ENCODE measurements at regions not wholly inside any gene's neighbourhood (a gene's known extent, or its start where the extent isn't known, plus 50 kb on each side); places are given as distances from the start of the nearest gene placed in this dataset.
"Not testable (repeated sequence)": the region's sequence is repeated elsewhere in the genome, so short reads cannot be mapped to it uniquely, and the experiment has no call there.

DNA sequence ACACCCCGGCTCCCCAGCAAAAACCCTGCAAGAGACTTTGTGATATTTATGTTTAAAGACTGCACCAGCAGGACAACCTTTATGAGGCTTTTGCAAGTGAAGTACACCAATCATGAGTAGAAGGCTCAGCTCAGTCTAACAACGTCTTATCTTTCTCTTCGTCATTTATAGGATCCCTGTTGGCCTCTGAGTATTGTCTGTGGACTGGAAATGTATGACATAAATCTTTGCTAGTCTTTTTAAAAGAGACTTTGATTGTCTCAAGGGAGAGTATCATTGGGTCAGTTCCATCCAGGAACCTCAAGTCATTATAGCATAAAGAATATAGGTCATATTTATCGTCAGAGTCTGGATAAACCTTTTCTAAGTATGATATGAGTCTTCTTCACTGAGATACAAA is 505.0 kb upstream of the SOX9 start:
- no peaks in the 10 kb centered on the region for H3K36me3 ChIP-seq (ENCODE audit: control insufficient read depth in 2 of 2, extremely low read depth in 1 of 2, insufficient read depth in 2 of 2, low read length in 2 of 2)
- TF ChIP-seq, protein P1, sequence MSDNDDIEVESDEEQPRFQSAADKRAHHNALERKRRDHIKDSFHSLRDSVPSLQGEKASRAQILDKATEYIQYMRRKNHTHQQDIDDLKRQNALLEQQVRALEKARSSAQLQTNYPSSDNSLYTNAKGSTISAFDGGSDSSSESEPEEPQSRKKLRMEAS (IDR thresholded peaks at IDR 0.05; ENCODE audit: insufficient read depth, insufficient read length): no peak
- TF ChIP-seq JUN (IDR thresholded peaks at IDR 0.05; ENCODE audit: borderline replicate concordance, insufficient read depth, insufficient read length, low read depth) (no peak), POLR2AphosphoS5 (IDR thresholded peaks at IDR 0.05; ENCODE audit: insufficient read depth, low read depth, low read length) (no peak), EZH2 (IDR thresholded peaks at IDR 0.05; ENCODE audit: borderline replicate concordance, low read depth, low read length, severe bottlenecking) (no peak), MYC (IDR thresholded peaks at IDR 0.05; ENCODE audit: low read depth, low read length) (no peak), POLR2A (IDR thresholded peaks at IDR 0.05; ENCODE audit: low read depth, low read length) (no peak), GATA2 (IDR thresholded peaks at IDR 0.05; ENCODE audit: insufficient read depth, insufficient read length, low read depth, low read length) (no peak), FOS (IDR thresholded peaks at IDR 0.05; ENCODE audit: borderline replicate concordance, insufficient read depth, low read length) (no peak)
- TF ChIP-seq, protein P2, sequence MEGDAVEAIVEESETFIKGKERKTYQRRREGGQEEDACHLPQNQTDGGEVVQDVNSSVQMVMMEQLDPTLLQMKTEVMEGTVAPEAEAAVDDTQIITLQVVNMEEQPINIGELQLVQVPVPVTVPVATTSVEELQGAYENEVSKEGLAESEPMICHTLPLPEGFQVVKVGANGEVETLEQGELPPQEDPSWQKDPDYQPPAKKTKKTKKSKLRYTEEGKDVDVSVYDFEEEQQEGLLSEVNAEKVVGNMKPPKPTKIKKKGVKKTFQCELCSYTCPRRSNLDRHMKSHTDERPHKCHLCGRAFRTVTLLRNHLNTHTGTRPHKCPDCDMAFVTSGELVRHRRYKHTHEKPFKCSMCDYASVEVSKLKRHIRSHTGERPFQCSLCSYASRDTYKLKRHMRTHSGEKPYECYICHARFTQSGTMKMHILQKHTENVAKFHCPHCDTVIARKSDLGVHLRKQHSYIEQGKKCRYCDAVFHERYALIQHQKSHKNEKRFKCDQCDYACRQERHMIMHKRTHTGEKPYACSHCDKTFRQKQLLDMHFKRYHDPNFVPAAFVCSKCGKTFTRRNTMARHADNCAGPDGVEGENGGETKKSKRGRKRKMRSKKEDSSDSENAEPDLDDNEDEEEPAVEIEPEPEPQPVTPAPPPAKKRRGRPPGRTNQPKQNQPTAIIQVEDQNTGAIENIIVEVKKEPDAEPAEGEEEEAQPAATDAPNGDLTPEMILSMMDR (IDR thresholded peaks at IDR 0.05; ENCODE audit: extremely low read depth in 1 of 2, insufficient read depth in 1 of 2, low read depth in 1 of 2, low read length in 2 of 2): no peak
- no peaks in the 10 kb centered on the region for H4K20me1 ChIP-seq (replicated peaks; ENCODE audit: control insufficient read depth, extremely low read depth, insufficient read depth, low read length)
- H3K4me3 ChIP-seq (replicated peaks in 1 of 3; ENCODE audit: insufficient read depth in 1 of 3, low read depth in 1 of 3, low read length in 3 of 3): no peak overlapping the region
- no peaks in the 10 kb centered on the region for H3K79me2 ChIP-seq (ENCODE audit: control insufficient read depth, insufficient read depth, low read length)
- intact Hi-C loops (cut with micrococcal nuclease) (no loop called here), dilution Hi-C loops (cut with MboI; ENCODE audit: extremely low pct_ligation_motif_present, low sequenced_read_pairs) (no loop called here)
- H3K27me3 ChIP-seq (ENCODE audit: control insufficient read depth in 2 of 2, insufficient read depth in 2 of 2, low read length in 2 of 2): no peaks in the 10 kb centered on the region
- no peaks in the 10 kb centered on the region for H3K9me1 ChIP-seq (replicated peaks; ENCODE audit: control insufficient read depth, extremely low read depth, insufficient read depth, low read length)
- no peak overlapping the region for H3K9ac ChIP-seq (replicated peaks; ENCODE audit: extremely low read depth, insufficient read depth, low read length)
- no peaks in the 10 kb centered on the region for H3K4me1 ChIP-seq (ENCODE audit: control insufficient read depth, extremely low read depth, insufficient read depth, low read length)
- H3K27ac ChIP-seq (ENCODE audit: insufficient read depth, low read depth, low read length): no peak overlapping the region
- no TSS peak for BruUV-seq (replicated peaks)
- POLR2A ChIA-PET: no interaction called here
- H2AFZ ChIP-seq (ENCODE audit: low read depth, low read length): no peak overlapping the region
- CTCF ChIA-PET: no interaction called here
- DNase-seq (ENCODE audit: low read depth, low spot score): no peak
- H3K9me3 ChIP-seq (replicated peaks; ENCODE audit: control insufficient read depth, insufficient read depth, low read length): peaks cover 1% of the 10 kb centered on the region
- no peak overlapping the region for H3K4me2 ChIP-seq (ENCODE audit: insufficient read depth, low read length)
- no peak for FAIRE-seq

DNA sequence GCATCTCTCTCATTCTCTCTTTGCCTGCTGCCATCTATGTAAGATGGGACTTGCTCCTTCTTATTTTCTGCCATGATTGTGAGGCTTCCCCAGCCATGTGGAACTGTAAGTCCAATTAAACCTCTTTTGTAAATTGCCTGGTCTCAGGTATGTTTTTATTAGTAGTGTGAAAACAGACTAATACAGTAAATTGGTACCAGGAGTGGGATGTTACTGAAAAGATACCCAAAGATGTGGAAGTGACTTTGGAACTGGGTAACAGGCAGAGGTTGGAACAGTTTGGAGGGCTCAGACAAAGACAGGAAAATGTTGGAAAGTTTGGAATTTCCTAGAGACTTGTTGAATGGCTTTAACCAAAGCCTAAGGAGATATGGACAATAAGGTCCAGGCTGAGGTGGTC is 503.1 kb upstream of the SOX9 start:
- H3K9me3 ChIP-seq (replicated peaks; ENCODE audit: control insufficient read depth, insufficient read depth, low read length); POLR2A ChIA-PET; intact Hi-C loops (cut with micrococcal nuclease); DNase-seq (ENCODE audit: low read depth, low spot score); H3K9me1 ChIP-seq (replicated peaks; ENCODE audit: control insufficient read depth, extremely low read depth, insufficient read depth, low read length); BruUV-seq (replicated peaks); H3K4me1 ChIP-seq (ENCODE audit: control insufficient read depth, extremely low read depth, insufficient read depth, low read length); H4K20me1 ChIP-seq (replicated peaks; ENCODE audit: control insufficient read depth, extremely low read depth, insufficient read depth, low read length); H3K9ac ChIP-seq (replicated peaks; ENCODE audit: extremely low read depth, insufficient read depth, low read length); H2AFZ ChIP-seq (ENCODE audit: low read depth, low read length); H3K79me2 ChIP-seq (ENCODE audit: control insufficient read depth, insufficient read depth, low read length); CTCF ChIA-PET; H3K27me3 ChIP-seq (ENCODE audit: control insufficient read depth in 2 of 2, insufficient read depth in 2 of 2, low read length in 2 of 2); FAIRE-seq; H3K27ac ChIP-seq (ENCODE audit: insufficient read depth, low read depth, low read length); H3K4me3 ChIP-seq (replicated peaks in 1 of 3; ENCODE audit: insufficient read depth in 1 of 3, low read depth in 1 of 3, low read length in 3 of 3); dilution Hi-C loops (cut with MboI; ENCODE audit: extremely low pct_ligation_motif_present, low sequenced_read_pairs); H3K36me3 ChIP-seq (ENCODE audit: control insufficient read depth in 2 of 2, extremely low read depth in 1 of 2, insufficient read depth in 2 of 2, low read length in 2 of 2); H3K4me2 ChIP-seq (ENCODE audit: insufficient read depth, low read length): not testable (repeated sequence)

Data from endothelial cell of umbilical vein (primary cell).